Right atrium auricular region (tissue), 2 donors: ENCODE measurements at regions not wholly inside any gene's neighbourhood (a gene's known extent, or its start where the extent isn't known, plus 50 kb on each side); places are given as distances from the start of the nearest gene placed in this dataset.

ENCODE experiments used
- DNase-seq: peaks from one replicate; pipeline ENCODE4 v3.0.0-alpha.2; 2019; ENCODE audit warnings: low spot score
- H3K27ac ChIP-seq, 2 donors: fragments of 200-600 bp; sonication (generic); 1 replicate in 1 of 2; 2 replicates in 1 of 2; pipeline ENCODE4 v1.5.1; 2016 to 2019
- H3K27me3 ChIP-seq, 2 donors: fragments of 200-600 bp; sonication (generic); one replicate each; pipeline versions ENCODE4 v1.5.1 to v1.6.0; 2017 to 2019
- H3K36me3 ChIP-seq: fragments of 200-600 bp; sonication (generic); one replicate; pipeline ENCODE4 v1.5.1; 2016
- H3K4me1 ChIP-seq, 2 donors: fragments of 200-600 bp; sonication (generic); one replicate each; pipeline versions ENCODE4 v1.5.1 to v1.6.0; 2017 to 2019
- H3K4me3 ChIP-seq, 2 donors: fragments of 200-600 bp; sonication (generic); 1 replicate in 1 of 2; 2 replicates in 1 of 2; pipeline ENCODE4 v1.5.1; 2017 to 2019; ENCODE audit warnings: mild to moderate bottlenecking in 1 of 2, moderate library complexity in 1 of 2
- H3K9me3 ChIP-seq, 2 donors: fragments of 200-600 bp; sonication (generic); one replicate each; pipeline ENCODE4 v1.5.1; 2019
- CTCF ChIP-seq, 2 donors: fragments of 200-600 bp; sonication (generic); IDR thresholded peaks; one replicate each; pipeline ENCODE4 v1.5.1; 2019; ENCODE audit warnings: antibody characterized with exemption in 2 of 2

GRCh38 chr10:62527019-62527827 lies 153.1 kb downstream of the ZNF365 start:
- Histone ChIP-seq H3K27ac (no peak overlapping the region), H3K9me3 (peaks cover 0 to 2% of the 10 kb centered on the region in 2 donors), H3K4me3 (no peak overlapping the region), H3K36me3 (no peaks in the 10 kb centered on the region), H3K27me3 (no peaks in the 10 kb centered on the region), H3K4me1 (peaks cover 0 to 5% of the 10 kb centered on the region in 2 donors)
- DNase-seq, result no peak
- TF ChIP-seq CTCF (IDR thresholded peaks at IDR 0.05), result no peak

GRCh38 chr10:62528441-62528840 lies 154.3 kb downstream of the ZNF365 start:
- H3K27me3 ChIP-seq, result no peaks in the 10 kb centered on the region
- no peak overlapping the region for H3K27ac ChIP-seq
- H3K36me3 ChIP-seq, result no peaks in the 10 kb centered on the region
- peaks cover 0 to 5% of the 10 kb centered on the region in 2 donors for H3K4me1 ChIP-seq
- TF ChIP-seq CTCF (IDR thresholded peaks at IDR 0.05), result no peak
- H3K4me3 ChIP-seq, result no peak overlapping the region
- peaks cover 0 to 2% of the 10 kb centered on the region in 2 donors for H3K9me3 ChIP-seq
- DNase-seq, result no peak

- H3K4me3 ChIP-seq, result no peak overlapping the region
- no peak for TF ChIP-seq CTCF (IDR thresholded peaks at IDR 0.05)
Measured at GRCh38 chr10:62529396-62529795, 155.2 kb downstream of the ZNF365 start.

GRCh38 chr10:62534031-62534430 lies 159.9 kb downstream of the ZNF365 start:
- no peak overlapping the region for H3K27ac ChIP-seq
- peaks cover 0 to 2% of the 10 kb centered on the region in 2 donors for H3K9me3 ChIP-seq
- DNase-seq, result no peak
- H3K4me1 ChIP-seq, result no peaks in the 10 kb centered on the region
- H3K27me3 ChIP-seq, result no peaks in the 10 kb centered on the region
- H3K36me3 ChIP-seq, result no peaks in the 10 kb centered on the region
- H3K4me3 ChIP-seq, result no peak overlapping the region
- no peak for TF ChIP-seq CTCF (IDR thresholded peaks at IDR 0.05)

More at GRCh38 chr10:62529396-62529795, 155.2 kb downstream of the ZNF365 start:
- Histone ChIP-seq H3K27me3 (no peaks in the 10 kb centered on the region), H3K36me3 (no peaks in the 10 kb centered on the region), H3K4me1 (peaks cover 0 to 5% of the 10 kb centered on the region in 2 donors), H3K27ac (no peak overlapping the region), H3K9me3 (peaks cover 0 to 2% of the 10 kb centered on the region in 2 donors)
- no peak for DNase-seq

DNA sequence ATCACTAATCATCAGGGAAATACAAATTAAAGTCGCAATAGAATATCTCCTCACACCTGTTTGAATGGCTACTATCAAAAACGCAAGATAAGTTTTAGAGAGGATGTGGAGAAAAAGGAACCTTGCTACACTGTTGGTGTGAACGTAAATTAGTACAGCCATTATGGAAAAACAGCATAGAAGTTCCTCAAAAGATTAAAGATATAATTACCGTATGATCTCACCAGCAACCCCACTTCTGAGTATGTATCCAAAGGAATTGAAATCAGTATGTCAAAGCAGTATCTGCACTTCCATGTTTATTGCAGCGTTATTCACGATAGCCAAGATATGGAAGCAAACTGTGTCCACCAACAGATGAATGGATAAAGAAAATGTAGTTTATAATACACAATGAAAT lies 164.4 kb downstream of the ZNF365 start:
- Histone ChIP-seq H3K36me3 (no peaks in the 10 kb centered on the region), H3K27ac (no peak overlapping the region), H3K4me3 (no peak overlapping the region), H3K4me1 (peaks cover 0 to 7% of the 10 kb centered on the region in 2 donors), H3K27me3 (no peaks in the 10 kb centered on the region), H3K9me3 (no peaks in the 10 kb centered on the region)
- DNase-seq, result no peak
- no peak for TF ChIP-seq CTCF (IDR thresholded peaks at IDR 0.05)
